Cardiac muscle cell (in vitro differentiated cells and primary cell): ENCODE measurements at regions not wholly inside any gene's neighbourhood (a gene's known extent, or its start where the extent isn't known, plus 50 kb on each side); places are given as distances from the start of the nearest gene placed in this dataset.

ENCODE experiments used
- DNase-seq, 2 donors: peaks; one replicate each; pipeline versions ENCODE4 v3.0.0 to v3.0.0-alpha.2; 2010 to 2017; ENCODE audit warnings: low read depth in 1 of 2, low spot score in 1 of 2
- H3K27ac ChIP-seq: fragments of 200-600 bp; sonication (generic); 2 replicates; pipeline ENCODE4 v1.5.1; 2016
- H3K27me3 ChIP-seq: fragments of 200-600 bp; sonication (generic); 2 replicates; pipeline ENCODE4 v1.6.0; 2016; ENCODE audit warnings: control low read depth
- H3K36me3 ChIP-seq: fragments of 200-600 bp; sonication (generic); 2 replicates; pipeline ENCODE4 v1.5.1; 2016; ENCODE audit warnings: control low read depth
- H3K4me1 ChIP-seq: fragments of 200-600 bp; sonication (generic); 2 replicates; pipeline ENCODE4 v1.8.1; 2017; ENCODE audit warnings: low read depth, mild to moderate bottlenecking, mixed run types
- H3K4me3 ChIP-seq: fragments of 200-600 bp; sonication (generic); 2 replicates; pipeline ENCODE4 v1.5.1; 2016; ENCODE audit warnings: mild to moderate bottlenecking
- H3K9me3 ChIP-seq: fragments of 200-600 bp; sonication (generic); 2 replicates; pipeline ENCODE4 v1.5.1; 2017; ENCODE audit warnings: low read depth, mild to moderate bottlenecking, control low read depth
- TF ChIP-seq, protein P1 (sequence below): IDR thresholded peaks from 2 replicates; pipeline ENCODE4 v1.5.1; 2012; ENCODE audit warnings: low read depth, mild to moderate bottlenecking, low read length

DNA sequence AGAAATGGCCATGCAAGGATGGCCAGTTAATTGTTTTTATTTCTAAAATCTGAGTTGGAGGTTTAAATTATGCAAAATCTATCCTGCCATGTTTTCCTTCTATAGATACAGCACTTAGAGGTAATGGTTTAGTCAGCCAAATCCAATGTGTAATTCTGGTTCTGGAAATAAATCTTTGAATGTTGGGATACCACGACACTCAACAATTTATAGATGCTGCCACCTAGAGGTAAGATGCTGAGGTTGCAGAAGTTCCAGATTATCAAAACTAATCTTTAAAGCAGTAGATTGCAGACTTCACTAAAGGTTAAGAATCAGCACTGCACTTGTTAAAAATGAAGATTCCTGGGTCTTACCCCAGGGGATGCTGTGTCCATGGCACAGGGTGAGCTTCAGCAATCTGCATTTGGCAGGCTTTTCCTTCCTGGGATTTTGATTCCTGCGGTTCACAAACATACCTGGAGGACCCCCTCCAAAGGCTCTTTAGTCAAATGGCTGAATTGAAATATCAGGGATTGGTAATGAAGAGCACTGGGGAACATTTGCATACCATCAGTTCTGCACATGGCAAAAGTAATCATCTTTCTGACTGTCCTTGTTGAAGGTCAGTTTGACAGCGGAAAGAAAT lies 53.4 kb upstream of the ANO4 start:
- no peaks in the 10 kb centered on the region for H3K4me1 ChIP-seq
- H3K4me3 ChIP-seq: no peak overlapping the region
- no peaks in the 10 kb centered on the region for H3K27me3 ChIP-seq

DNA sequence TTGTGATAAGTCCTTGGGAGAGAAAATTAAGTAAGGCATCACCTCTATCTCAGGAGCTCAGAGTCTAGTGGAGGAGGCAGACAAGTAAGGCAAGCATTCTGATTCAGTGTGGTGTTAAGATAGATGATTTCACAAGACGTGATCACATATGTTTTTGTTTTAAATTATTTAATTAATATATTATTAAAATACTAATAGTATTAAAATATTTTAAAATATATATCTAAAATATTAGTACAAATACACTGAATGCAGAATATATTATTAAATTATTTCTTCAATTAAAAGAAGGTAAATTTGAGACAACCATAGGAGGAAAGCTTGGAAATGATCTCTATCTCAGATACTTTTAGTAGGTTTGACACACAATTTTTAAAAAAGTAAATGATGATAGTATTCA lies 51.5 kb upstream of the ANO4 start:
- Histone ChIP-seq H3K9me3 (no peaks in the 10 kb centered on the region), H3K27me3 (no peaks in the 10 kb centered on the region), H3K27ac (no peak overlapping the region), H3K36me3 (no peaks in the 10 kb centered on the region), H3K4me1 (no peaks in the 10 kb centered on the region), H3K4me3 (no peak overlapping the region)
- no peak for DNase-seq
- TF ChIP-seq, protein P1, sequence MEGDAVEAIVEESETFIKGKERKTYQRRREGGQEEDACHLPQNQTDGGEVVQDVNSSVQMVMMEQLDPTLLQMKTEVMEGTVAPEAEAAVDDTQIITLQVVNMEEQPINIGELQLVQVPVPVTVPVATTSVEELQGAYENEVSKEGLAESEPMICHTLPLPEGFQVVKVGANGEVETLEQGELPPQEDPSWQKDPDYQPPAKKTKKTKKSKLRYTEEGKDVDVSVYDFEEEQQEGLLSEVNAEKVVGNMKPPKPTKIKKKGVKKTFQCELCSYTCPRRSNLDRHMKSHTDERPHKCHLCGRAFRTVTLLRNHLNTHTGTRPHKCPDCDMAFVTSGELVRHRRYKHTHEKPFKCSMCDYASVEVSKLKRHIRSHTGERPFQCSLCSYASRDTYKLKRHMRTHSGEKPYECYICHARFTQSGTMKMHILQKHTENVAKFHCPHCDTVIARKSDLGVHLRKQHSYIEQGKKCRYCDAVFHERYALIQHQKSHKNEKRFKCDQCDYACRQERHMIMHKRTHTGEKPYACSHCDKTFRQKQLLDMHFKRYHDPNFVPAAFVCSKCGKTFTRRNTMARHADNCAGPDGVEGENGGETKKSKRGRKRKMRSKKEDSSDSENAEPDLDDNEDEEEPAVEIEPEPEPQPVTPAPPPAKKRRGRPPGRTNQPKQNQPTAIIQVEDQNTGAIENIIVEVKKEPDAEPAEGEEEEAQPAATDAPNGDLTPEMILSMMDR: no peak

More for the DNA sequence above, 53.4 kb upstream of the ANO4 start:
- TF ChIP-seq, protein P1: peak; percentile 70
- peak; percentile 32 to 46 for DNase-seq
- Histone ChIP-seq H3K36me3 (no peaks in the 10 kb centered on the region), H3K9me3 (no peaks in the 10 kb centered on the region), H3K27ac (no peak overlapping the region)
